Activated naive CD4-positive, alpha-beta T cell treated with anti-CD3 and anti-CD28 coated beads, Interleukin-2, amount 50 U/mL, for 72 hours (primary cell): ENCODE measurements at regions not wholly inside any gene's neighbourhood (a gene's known extent, or its start where the extent isn't known, plus 50 kb on each side); places are given as distances from the start of the nearest gene placed in this dataset.

Source experiments
- ATAC-seq, 2 donors: fragments of 150-1000 bp; cut with Tn5 transposase; 2 replicates each; pipeline ENCODE4 v1.10.0; 2021; ENCODE audit warnings: mild to moderate bottlenecking in 2 of 2, moderate library complexity in 2 of 2
- DNase-seq, 2 donors: peaks; one replicate each; pipeline ENCODE4 v3.0.0; 2021 to 2022; ENCODE audit warnings: low spot score in 2 of 2
- H3K27ac Mint-ChIP-seq, 2 donors: one replicate each; pipeline ENCODE4 v1.8.0; 2022; ENCODE audit warnings: mild to moderate bottlenecking in 2 of 2, mixed read lengths in 2 of 2
- H3K36me3 Mint-ChIP-seq, 2 donors: one replicate each; pipeline ENCODE4 v1.8.0; 2022; ENCODE audit warnings: mixed read lengths in 2 of 2
- H3K9me3 Mint-ChIP-seq, 2 donors: one replicate each; pipeline ENCODE4 v1.8.0; 2022; ENCODE audit warnings: mixed read lengths in 2 of 2

- no peak for ATAC-seq
Observed at GRCh38 chrX:45258731-45259402, 58.2 kb upstream of the DIPK2B start.

More at GRCh38 chrX:45258731-45259402, 58.2 kb upstream of the DIPK2B start:
- DNase-seq: no peak
- Mint-ChIP-seq H3K27ac (no peak overlapping the region), H3K36me3 (no peaks in the 10 kb centered on the region), H3K9me3 (no peaks in the 10 kb centered on the region)
